ENCODE measurements at regions not wholly inside any gene's neighbourhood (a gene's known extent, or its start where the extent isn't known, plus 50 kb on each side); places are given as distances from the start of the nearest gene placed in this dataset.

DNA sequence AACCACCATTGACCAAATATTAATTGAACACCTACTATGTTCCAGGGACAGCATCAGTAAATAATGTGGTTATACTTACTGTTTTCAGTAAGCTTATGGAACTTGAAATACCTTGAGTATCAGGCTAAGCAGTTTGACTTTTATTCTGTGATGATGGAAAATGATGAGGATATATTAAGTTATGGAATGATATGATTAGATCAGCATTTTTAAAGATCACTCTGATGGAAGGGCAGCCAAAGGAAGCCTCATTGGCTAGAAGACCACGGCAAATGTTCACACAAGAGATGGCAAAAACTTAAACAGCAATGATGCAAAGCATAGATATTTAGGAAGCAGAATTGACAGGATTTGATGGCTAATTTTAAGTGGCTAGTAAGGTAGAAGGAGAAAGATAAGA, 266.9 kb upstream of the DPP10 start:
- WGBS = 71% methylated on average over 1 of the region's 1 CpG
- Histone ChIP-seq H3K27ac (ENCODE audit: low read depth in 1 of 2, low read length in 2 of 2) (no peak overlapping the region), H3K9ac (ENCODE audit: low read depth in 1 of 2, low read length in 2 of 2) (no peak overlapping the region), H3K4me1 (ENCODE audit: control insufficient read depth in 4 of 4, insufficient read depth in 4 of 4, low read length in 3 of 4) (no peaks in the 10 kb centered on the region), H3K27me3 (ENCODE audit: control insufficient read depth in 4 of 4, insufficient read depth in 4 of 4, low read length in 3 of 4) (no peaks in the 10 kb centered on the region), H3K36me3 (ENCODE audit: control insufficient read depth in 4 of 4, insufficient read depth in 3 of 4, low read depth in 1 of 4, low read length in 3 of 4) (no peaks in the 10 kb centered on the region), H3K4me3 (ENCODE audit: low read depth in 1 of 3, low read length in 3 of 3) (no peak overlapping the region), H3K9me3 (ENCODE audit: control insufficient read depth in 4 of 4, low read length in 3 of 4) (no peaks in the 10 kb centered on the region)
- no peak for DNase-seq (ENCODE audit: low spot score)
- TF ChIP-seq, protein P1, sequence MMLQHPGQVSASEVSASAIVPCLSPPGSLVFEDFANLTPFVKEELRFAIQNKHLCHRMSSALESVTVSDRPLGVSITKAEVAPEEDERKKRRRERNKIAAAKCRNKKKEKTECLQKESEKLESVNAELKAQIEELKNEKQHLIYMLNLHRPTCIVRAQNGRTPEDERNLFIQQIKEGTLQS (IDR thresholded peaks at IDR 0.05) = no peak
- TF ChIP-seq EGR1 (IDR thresholded peaks at IDR 0.05; ENCODE audit: low read depth in 2 of 2) (no peak), HNF4G (IDR thresholded peaks at IDR 0.05) (no peak), REST (IDR thresholded peaks at IDR 0.05) (no peak), ZBTB33 (IDR thresholded peaks at IDR 0.05) (no peak), FOXA1 (IDR thresholded peaks at IDR 0.05) (no peak), HNF4A (conservative IDR thresholded peaks at IDR 0.05) (no peak), TAF1 (conservative IDR thresholded peaks at IDR 0.05) (no peak), GABPA (IDR thresholded peaks at IDR 0.05 in 1 of 2, conservative IDR thresholded peaks at IDR 0.05 in 1 of 2) (no peak), SP1 (IDR thresholded peaks at IDR 0.05) (no peak), RXRA (IDR thresholded peaks at IDR 0.05) (no peak), YY1 (IDR thresholded peaks at IDR 0.05) (no peak), FOXA2 (IDR thresholded peaks at IDR 0.05) (no peak), RAD21 (IDR thresholded peaks at IDR 0.05) (no peak), MAX (IDR thresholded peaks at IDR 0.05) (no peak)
- TF ChIP-seq, protein P2, sequence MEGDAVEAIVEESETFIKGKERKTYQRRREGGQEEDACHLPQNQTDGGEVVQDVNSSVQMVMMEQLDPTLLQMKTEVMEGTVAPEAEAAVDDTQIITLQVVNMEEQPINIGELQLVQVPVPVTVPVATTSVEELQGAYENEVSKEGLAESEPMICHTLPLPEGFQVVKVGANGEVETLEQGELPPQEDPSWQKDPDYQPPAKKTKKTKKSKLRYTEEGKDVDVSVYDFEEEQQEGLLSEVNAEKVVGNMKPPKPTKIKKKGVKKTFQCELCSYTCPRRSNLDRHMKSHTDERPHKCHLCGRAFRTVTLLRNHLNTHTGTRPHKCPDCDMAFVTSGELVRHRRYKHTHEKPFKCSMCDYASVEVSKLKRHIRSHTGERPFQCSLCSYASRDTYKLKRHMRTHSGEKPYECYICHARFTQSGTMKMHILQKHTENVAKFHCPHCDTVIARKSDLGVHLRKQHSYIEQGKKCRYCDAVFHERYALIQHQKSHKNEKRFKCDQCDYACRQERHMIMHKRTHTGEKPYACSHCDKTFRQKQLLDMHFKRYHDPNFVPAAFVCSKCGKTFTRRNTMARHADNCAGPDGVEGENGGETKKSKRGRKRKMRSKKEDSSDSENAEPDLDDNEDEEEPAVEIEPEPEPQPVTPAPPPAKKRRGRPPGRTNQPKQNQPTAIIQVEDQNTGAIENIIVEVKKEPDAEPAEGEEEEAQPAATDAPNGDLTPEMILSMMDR (IDR thresholded peaks at IDR 0.05; ENCODE audit: low read depth, low read length, missing input control) = no peak

DNA sequence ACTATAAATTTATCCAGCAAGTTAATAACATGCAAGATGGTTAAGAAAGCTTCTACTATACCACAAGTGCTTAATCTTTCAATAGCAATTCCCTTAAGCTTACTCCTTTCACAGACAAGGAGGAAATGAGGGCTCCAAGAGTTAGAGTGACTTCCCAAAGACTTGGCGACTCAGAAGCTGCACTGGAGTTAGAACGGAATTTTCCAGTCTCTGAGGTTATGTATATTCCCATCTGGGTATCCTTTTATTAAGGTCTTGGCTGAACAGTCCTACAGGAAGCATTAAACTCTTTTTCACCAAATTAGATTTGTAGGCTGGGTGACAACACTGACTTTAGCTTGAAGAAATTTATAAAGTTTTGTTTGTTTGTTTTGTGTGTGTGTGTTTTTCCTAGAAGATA, 256.9 kb upstream of the DPP10 start:
- Histone ChIP-seq H3K4me1 (ENCODE audit: control insufficient read depth in 4 of 4, insufficient read depth in 4 of 4, low read length in 3 of 4) (no peaks in the 10 kb centered on the region), H3K4me3 (ENCODE audit: low read depth in 1 of 3, low read length in 3 of 3) (no peak overlapping the region), H3K27me3 (ENCODE audit: control insufficient read depth in 4 of 4, insufficient read depth in 4 of 4, low read length in 3 of 4) (no peaks in the 10 kb centered on the region), H3K9ac (ENCODE audit: low read depth in 1 of 2, low read length in 2 of 2) (no peak overlapping the region), H3K27ac (ENCODE audit: low read depth in 1 of 2, low read length in 2 of 2) (no peak overlapping the region), H3K9me3 (ENCODE audit: control insufficient read depth in 4 of 4, low read length in 3 of 4) (no peaks in the 10 kb centered on the region), H3K36me3 (ENCODE audit: control insufficient read depth in 4 of 4, insufficient read depth in 3 of 4, low read depth in 1 of 4, low read length in 3 of 4) (no peaks in the 10 kb centered on the region)
- 86% methylated on average over 2 of the region's 2 CpGs for WGBS
- DNase-seq (ENCODE audit: low spot score) = no peak
- no peak for TF ChIP-seq TAF1 (conservative IDR thresholded peaks at IDR 0.05)
- no peak for TF ChIP-seq SP1 (IDR thresholded peaks at IDR 0.05)
- no peak for TF ChIP-seq HNF4G (IDR thresholded peaks at IDR 0.05)
- no peak for TF ChIP-seq YY1 (IDR thresholded peaks at IDR 0.05)
- no peak for TF ChIP-seq ZBTB33 (IDR thresholded peaks at IDR 0.05)
- TF ChIP-seq FOXA1 (IDR thresholded peaks at IDR 0.05) = no peak
- TF ChIP-seq FOXA2 (IDR thresholded peaks at IDR 0.05) = no peak
- no peak for TF ChIP-seq RAD21 (IDR thresholded peaks at IDR 0.05)
- no peak for TF ChIP-seq MAX (IDR thresholded peaks at IDR 0.05)
- TF ChIP-seq HNF4A (conservative IDR thresholded peaks at IDR 0.05) = no peak
- TF ChIP-seq EGR1 (IDR thresholded peaks at IDR 0.05; ENCODE audit: low read depth in 2 of 2) = no peak
- TF ChIP-seq, protein P2 (IDR thresholded peaks at IDR 0.05; ENCODE audit: low read depth, low read length, missing input control) = no peak

Data from liver (tissue), 8 donors.